ENCODE measurements at regions not wholly inside any gene's neighbourhood (a gene's known extent, or its start where the extent isn't known, plus 50 kb on each side); places are given as distances from the start of the nearest gene placed in this dataset.

- TF ChIP-seq ZNF281 (CRISPR knock-in tag; IDR thresholded peaks at IDR 0.05): no peak
- TF ChIP-seq NFE2L1 (CRISPR knock-in tag; IDR thresholded peaks at IDR 0.05): no peak
Measured at GRCh38 chr3:69445024-69445423, 59.1 kb upstream of the FRMD4B start (continued).

- DNase-seq (ENCODE audit: low spot score) (no peak), ATAC-seq (no peak)
- TF ChIP-seq EMX1 (CRISPR knock-in tag; IDR thresholded peaks at IDR 0.05) (no peak), TEAD4 (CRISPR knock-in tag; IDR thresholded peaks at IDR 0.05) (no peak), NR2C2 (CRISPR knock-in tag; IDR thresholded peaks at IDR 0.05) (no peak), SMAD3 (CRISPR knock-in tag; IDR thresholded peaks at IDR 0.05; ENCODE audit: borderline replicate concordance) (no peak), ZNF263 (CRISPR knock-in tag; IDR thresholded peaks at IDR 0.05; ENCODE audit: low read depth) (no peak), ETV6 (CRISPR knock-in tag; IDR thresholded peaks at IDR 0.05) (no peak), JUN (CRISPR knock-in tag; IDR thresholded peaks at IDR 0.05) (no peak), ZNF671 (CRISPR knock-in tag; IDR thresholded peaks at IDR 0.05) (no peak), ERG (CRISPR knock-in tag; IDR thresholded peaks at IDR 0.05) (no peak), MXD4 (CRISPR knock-in tag; IDR thresholded peaks at IDR 0.05; ENCODE audit: borderline replicate concordance) (no peak), SOX15 (CRISPR knock-in tag; IDR thresholded peaks at IDR 0.05) (no peak), ARID4B (CRISPR knock-in tag; IDR thresholded peaks at IDR 0.05; ENCODE audit: borderline replicate concordance) (no peak), NFATC4 (CRISPR knock-in tag; IDR thresholded peaks at IDR 0.05) (no peak), ATF1 (CRISPR knock-in tag; IDR thresholded peaks at IDR 0.05) (no peak), ZNF396 (CRISPR knock-in tag; IDR thresholded peaks at IDR 0.05; ENCODE audit: borderline replicate concordance) (no peak), ZSCAN18 (CRISPR knock-in tag; IDR thresholded peaks at IDR 0.05) (no peak), TEAD1 (CRISPR knock-in tag; IDR thresholded peaks at IDR 0.05) (no peak), ZNF232 (CRISPR knock-in tag; IDR thresholded peaks at IDR 0.05) (no peak), ZNF121 (CRISPR knock-in tag; IDR thresholded peaks at IDR 0.05) (no peak)
- no peaks in the 10 kb centered on the region for H3K27me3 Mint-ChIP-seq (ENCODE audit: low read depth)
- peaks cover 20% of the 10 kb centered on the region for H3K9me3 Mint-ChIP-seq
- H3K27ac Mint-ChIP-seq: no peak overlapping the region
- H3K36me3 Mint-ChIP-seq: peaks cover 11% of the 10 kb centered on the region
- no peak overlapping the region for H3K4me3 Mint-ChIP-seq
- ChIA-PET CTCF (no interaction called here), POLR2A (no interaction called here)
- peaks cover 18% of the 10 kb centered on the region for H3K4me1 Mint-ChIP-seq
Measured at GRCh38 chr3:69443457-69443920, 57.6 kb upstream of the FRMD4B start.

Measured in WTC11 (cell line).